WTC11 (cell line): ENCODE measurements at regions not wholly inside any gene's neighbourhood (a gene's known extent, or its start where the extent isn't known, plus 50 kb on each side); places are given as distances from the start of the nearest gene placed in this dataset.

Source experiments
- ATAC-seq: fragments of 200-7000 bp; cut with Tn5 transposase; 2 replicates; pipeline ENCODE4 v1.10.0; 2021; ENCODE audit warnings: mild to moderate bottlenecking, moderate library complexity
- CTCF ChIA-PET: fragments of 300-600 bp; sonication (Branson Sonifier 250); formaldehyde crosslinking; loops from one replicate; lab custom pipeline; 2021; ENCODE audit warnings: antibody characterized with exemption; lab: Charles Lee
- POLR2A ChIA-PET: fragments of 350-600 bp; sonication (Branson Sonifier 250); formaldehyde crosslinking; loops from one replicate; lab custom pipeline; 2021; ENCODE audit warnings: antibody characterized with exemption; lab: Charles Lee
- DNase-seq: peaks from one replicate; pipeline ENCODE4 v3.0.0; 2021; ENCODE audit warnings: low spot score
- H3K27ac Mint-ChIP-seq: 2 replicates; pipeline ENCODE4 v1.8.0; 2021; ENCODE audit warnings: mixed read lengths
- H3K27me3 Mint-ChIP-seq: 2 replicates; pipeline ENCODE4 v1.8.0; 2021; ENCODE audit warnings: low read depth, mild to moderate bottlenecking, moderate library complexity, mixed read lengths
- H3K36me3 Mint-ChIP-seq: 2 replicates; pipeline ENCODE4 v1.8.0; 2021; ENCODE audit warnings: mixed read lengths
- H3K4me1 Mint-ChIP-seq: 2 replicates; pipeline ENCODE4 v1.8.0; 2022; ENCODE audit warnings: mixed read lengths
- H3K4me3 Mint-ChIP-seq: 2 replicates; pipeline ENCODE4 v1.8.0; 2021; ENCODE audit warnings: mild to moderate bottlenecking, moderate library complexity, mixed read lengths
- H3K9me3 Mint-ChIP-seq: 2 replicates; pipeline ENCODE4 v1.8.0; 2021; ENCODE audit warnings: mixed read lengths
- ARID4B ChIP-seq: sonication (generic); formaldehyde crosslinking; IDR thresholded peaks from 2 replicates; pipeline ENCODE4 v1.8.0; 2023; ENCODE audit warnings: missing genetic modification reagents, mild to moderate bottlenecking, borderline replicate concordance
- CREB1 ChIP-seq: sonication (generic); formaldehyde crosslinking; IDR thresholded peaks from 2 replicates; pipeline ENCODE4 v1.8.0; 2023; ENCODE audit warnings: mild to moderate bottlenecking, missing genetic modification reagents
- ETV6 ChIP-seq: sonication (generic); formaldehyde crosslinking; IDR thresholded peaks from 2 replicates; pipeline ENCODE4 v1.8.1; 2022; ENCODE audit warnings: mild to moderate bottlenecking, missing genetic modification reagents
- GRHL2 ChIP-seq: fragments of 250-450 bp; sonication (Bioruptor Pico); IDR thresholded peaks from 2 replicates; pipeline ENCODE4 v1.8.0; 2022; ENCODE audit warnings: mild to moderate bottlenecking, moderate library complexity; ENCODE audit not compliant: insufficient replicate concordance, severe bottlenecking
- IRF2 ChIP-seq: sonication (generic); formaldehyde crosslinking; IDR thresholded peaks from 2 replicates; pipeline ENCODE4 v1.8.0; 2022; ENCODE audit warnings: low read depth, missing genetic modification reagents, borderline replicate concordance
- KAT7 ChIP-seq: sonication (generic); formaldehyde crosslinking; IDR thresholded peaks from 2 replicates; pipeline ENCODE4 v1.8.1; 2023; ENCODE audit warnings: missing genetic modification reagents, mild to moderate bottlenecking, borderline replicate concordance
- MAX ChIP-seq: sonication (generic); formaldehyde crosslinking; IDR thresholded peaks from 2 replicates; pipeline ENCODE4 v1.8.0; 2022; ENCODE audit warnings: mild to moderate bottlenecking, missing genetic modification reagents
- MYBL2 ChIP-seq: sonication (generic); formaldehyde crosslinking; IDR thresholded peaks from 2 replicates; pipeline ENCODE4 v1.8.1; 2023; ENCODE audit warnings: mild to moderate bottlenecking, moderate library complexity, missing genetic modification reagents
- NFATC4 ChIP-seq: fragments of 250-450 bp; sonication (Bioruptor Pico); IDR thresholded peaks from 2 replicates; pipeline ENCODE4 v1.9.0; 2021; ENCODE audit warnings: mild to moderate bottlenecking
- NFE2L1 ChIP-seq: sonication (generic); formaldehyde crosslinking; IDR thresholded peaks from 2 replicates; pipeline ENCODE4 v1.8.1; 2023; ENCODE audit warnings: missing genetic modification reagents
- OVOL2 ChIP-seq: fragments of 250-450 bp; sonication (Bioruptor Pico); IDR thresholded peaks from 2 replicates; pipeline ENCODE4 v1.9.0; 2021; ENCODE audit warnings: mild to moderate bottlenecking, borderline replicate concordance
- PRRX2 ChIP-seq: fragments of 250-450 bp; sonication (Bioruptor Pico); IDR thresholded peaks from 2 replicates; pipeline ENCODE4 v1.8.0; 2021; ENCODE audit warnings: mild to moderate bottlenecking
- RELA ChIP-seq: sonication (generic); formaldehyde crosslinking; IDR thresholded peaks from 2 replicates; pipeline ENCODE4 v1.8.1; 2022; ENCODE audit warnings: missing genetic modification reagents, mild to moderate bottlenecking, borderline replicate concordance
- STAT6 ChIP-seq: sonication (generic); formaldehyde crosslinking; conservative IDR thresholded peaks from 2 replicates; pipeline ENCODE4 v1.8.1; 2023; ENCODE audit warnings: mild to moderate bottlenecking, low read depth, missing genetic modification reagents, moderate library complexity
- TEAD1 ChIP-seq: sonication (generic); formaldehyde crosslinking; IDR thresholded peaks from 2 replicates; pipeline ENCODE4 v1.8.0; 2022; ENCODE audit warnings: mild to moderate bottlenecking, missing genetic modification reagents
- ZNF121 ChIP-seq: sonication (generic); formaldehyde crosslinking; IDR thresholded peaks from 2 replicates; pipeline ENCODE4 v1.8.0; 2023; ENCODE audit warnings: missing genetic modification reagents
- ZNF219 ChIP-seq: sonication (generic); formaldehyde crosslinking; IDR thresholded peaks from 2 replicates; pipeline ENCODE4 v1.8.0; 2023; ENCODE audit warnings: missing genetic modification reagents, mild to moderate bottlenecking, borderline replicate concordance
- ZNF416 ChIP-seq: fragments of 250-450 bp; sonication (Bioruptor Pico); IDR thresholded peaks from 2 replicates; pipeline ENCODE4 v1.9.0; 2021; ENCODE audit warnings: mild to moderate bottlenecking, inconsistent platforms
- ZNF423 ChIP-seq: fragments of 250-450 bp; sonication (Bioruptor Pico); IDR thresholded peaks from 2 replicates; pipeline ENCODE4 v2.1.2; 2022; ENCODE audit warnings: mild to moderate bottlenecking, moderate library complexity
- ZNF532 ChIP-seq: fragments of 250-450 bp; sonication (Bioruptor Pico); IDR thresholded peaks from 2 replicates; pipeline ENCODE4 v1.9.0; 2021; ENCODE audit warnings: mild to moderate bottlenecking, borderline replicate concordance
- TF ChIP-seq, protein P1 (sequence below): fragments of 250-450 bp; sonication (Bioruptor Pico); IDR thresholded peaks from 2 replicates; pipeline ENCODE4 v1.9.0; 2021; ENCODE audit warnings: moderate library complexity, mild to moderate bottlenecking, inconsistent platforms, borderline replicate concordance
- TF ChIP-seq, protein P2 (sequence below): sonication (generic); formaldehyde crosslinking; IDR thresholded peaks from 2 replicates; pipeline ENCODE4 v1.8.0; 2023; ENCODE audit warnings: missing genetic modification reagents

GRCh38 chr6:86010915-86011786, 368.5 kb upstream of the SYNCRIP start:
- CTCF ChIA-PET, result no interaction called here
- ATAC-seq, result no peak
- POLR2A ChIA-PET, result interaction anchor here (0.6 kb wide), 1 partner anchor 20 kb away, joined by 6 read pairs; no protein-coding TSS in a partner anchor
- DNase-seq, result no peak
- TF ChIP-seq ZNF121 (CRISPR knock-in tag), result no peak
- TF ChIP-seq ARID4B (CRISPR knock-in tag), result no peak
- no peak for TF ChIP-seq ZNF423 (CRISPR knock-in tag)
- TF ChIP-seq PRRX2 (CRISPR knock-in tag), result no peak
- TF ChIP-seq TEAD1 (CRISPR knock-in tag), result no peak
- Mint-ChIP-seq H3K27ac (no peak overlapping the region), H3K27me3 (peaks cover 4% of the 10 kb centered on the region; the same call in 1 of the 2 replicates), H3K4me3 (no peak overlapping the region), H3K36me3 (no peaks in the 10 kb centered on the region), H3K9me3 (no peaks in the 10 kb centered on the region), H3K4me1 (peaks cover 3% of the 10 kb centered on the region)

- H3K27ac Mint-ChIP-seq, result no peak overlapping the region
- CTCF ChIA-PET, result no interaction called here
- TF ChIP-seq GRHL2 (CRISPR knock-in tag) (no peak), ZNF423 (CRISPR knock-in tag) (no peak), MAX (CRISPR knock-in tag) (no peak), KAT7 (CRISPR knock-in tag) (no peak), IRF2 (no peak), STAT6 (CRISPR knock-in tag) (no peak), ZNF219 (CRISPR knock-in tag) (no peak), ZNF532 (no peak), MYBL2 (CRISPR knock-in tag) (no peak), CREB1 (CRISPR knock-in tag) (no peak), RELA (CRISPR knock-in tag) (no peak), OVOL2 (CRISPR knock-in tag) (no peak), ETV6 (CRISPR knock-in tag) (no peak), NFATC4 (CRISPR knock-in tag) (no peak), NFE2L1 (CRISPR knock-in tag) (no peak), ZNF416 (CRISPR knock-in tag) (no peak)
- TF ChIP-seq, protein P1, sequence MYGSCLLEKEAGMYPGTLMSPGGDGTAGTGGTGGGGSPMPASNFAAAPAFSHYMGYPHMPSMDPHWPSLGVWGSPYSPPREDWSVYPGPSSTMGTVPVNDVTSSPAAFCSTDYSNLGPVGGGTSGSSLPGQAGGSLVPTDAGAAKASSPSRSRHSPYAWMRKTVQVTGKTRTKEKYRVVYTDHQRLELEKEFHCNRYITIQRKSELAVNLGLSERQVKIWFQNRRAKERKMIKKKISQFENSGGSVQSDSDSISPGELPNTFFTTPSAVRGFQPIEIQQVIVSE, result no peak
- TF ChIP-seq, protein P2, sequence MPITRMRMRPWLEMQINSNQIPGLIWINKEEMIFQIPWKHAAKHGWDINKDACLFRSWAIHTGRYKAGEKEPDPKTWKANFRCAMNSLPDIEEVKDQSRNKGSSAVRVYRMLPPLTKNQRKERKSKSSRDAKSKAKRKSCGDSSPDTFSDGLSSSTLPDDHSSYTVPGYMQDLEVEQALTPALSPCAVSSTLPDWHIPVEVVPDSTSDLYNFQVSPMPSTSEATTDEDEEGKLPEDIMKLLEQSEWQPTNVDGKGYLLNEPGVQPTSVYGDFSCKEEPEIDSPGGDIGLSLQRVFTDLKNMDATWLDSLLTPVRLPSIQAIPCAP (CRISPR knock-in tag), result no peak
Observed at GRCh38 chr6:85997206-85997605, 354.5 kb upstream of the SYNCRIP start.

More at GRCh38 chr6:85997206-85997605, 354.5 kb upstream of the SYNCRIP start:
- ATAC-seq (no peak), DNase-seq (no peak)
- H3K4me3 Mint-ChIP-seq, result no peak overlapping the region
- H3K36me3 Mint-ChIP-seq, result no peaks in the 10 kb centered on the region
- peaks cover 3% of the 10 kb centered on the region; the same call in 1 of the 2 replicates for H3K9me3 Mint-ChIP-seq
- POLR2A ChIA-PET, result no interaction called here
- no peaks in the 10 kb centered on the region for H3K4me1 Mint-ChIP-seq
- H3K27me3 Mint-ChIP-seq, result no peaks in the 10 kb centered on the region
